ENCODE measurements at regions not wholly inside any gene's neighbourhood (a gene's known extent, or its start where the extent isn't known, plus 50 kb on each side); places are given as distances from the start of the nearest gene placed in this dataset. TPM values are rescaled to one million over a fixed set of nuclear protein-coding genes. Genes with fewer than 3 reads are reported as not detected.

Small RNA genes in the stretch of these regions (small RNA-seq; reads per million reads assigned to genes)
- gene IGKJ1 (ENCODE audit: insufficient read length, low read depth): not detected
- gene IGKJ3 (ENCODE audit: insufficient read length, low read depth): not detected
- not detected for gene IGKJ4 (ENCODE audit: insufficient read length, low read depth)
- gene IGKJ5 (ENCODE audit: insufficient read length, low read depth): not detected
- gene IGKV1-35 (ENCODE audit: insufficient read length, low read depth): not detected
- gene IGKV2-19 (ENCODE audit: insufficient read length, low read depth): not detected
- gene IGKV2-36 (ENCODE audit: insufficient read length, low read depth): not detected
- gene IGKV2-38 (ENCODE audit: insufficient read length, low read depth): not detected
- gene IGKV3-25 (ENCODE audit: insufficient read length, low read depth): not detected
- gene IGKV7-3 (ENCODE audit: insufficient read length, low read depth): not detected
- gene MIR4436A (ENCODE audit: insufficient read length, low read depth): not detected

Measured in AG04450 (cell line).